Upper lobe of right lung (tissue), 1 donor: ENCODE measurements at regions not wholly inside any gene's neighbourhood (a gene's known extent, or its start where the extent isn't known, plus 50 kb on each side); places are given as distances from the start of the nearest gene placed in this dataset.
"Not testable (repeated sequence)": the region's sequence is repeated elsewhere in the genome, so short reads cannot be mapped to it uniquely, and the experiment has no call there.

ENCODE experiments used
- ATAC-seq: fragments of 200-7000 bp; cut with Tn5 transposase; one replicate; pipeline ENCODE4 v1.9.1; 2020; ENCODE audit warnings: mild to moderate bottlenecking, moderate library complexity
- DNase-seq: peaks from one replicate; pipeline ENCODE4 v3.0.0-alpha.2; 2020
- H3K27ac ChIP-seq: fragments of 200-600 bp; one replicate; pipeline ENCODE4 v1.8.0; 2022
- H3K27me3 ChIP-seq: fragments of 200-600 bp; one replicate; pipeline ENCODE4 v1.8.0; 2022; ENCODE audit warnings: mild to moderate bottlenecking
- H3K36me3 ChIP-seq: fragments of 200-600 bp; one replicate; pipeline ENCODE4 v1.8.0; 2022
- H3K4me1 ChIP-seq: fragments of 200-600 bp; one replicate; pipeline ENCODE4 v1.8.0; 2022
- H3K4me3 ChIP-seq: fragments of 200-600 bp; one replicate; pipeline ENCODE4 v1.8.0; 2022; ENCODE audit warnings: mild to moderate bottlenecking
- H3K9me3 ChIP-seq: fragments of 200-600 bp; one replicate; pipeline ENCODE4 v1.8.0; 2022
- CTCF ChIP-seq: fragments of 200-600 bp; IDR thresholded peaks from one replicate; pipeline ENCODE4 v1.8.0; 2022; ENCODE audit warnings: antibody characterized with exemption
- intact Hi-C: fragments of 100-400 bp; cut with DNase I; formaldehyde crosslinking; loops from one replicate; pipeline ENCODE4 v1.11.0; 2022
- donor health status: DM: no; HTN: yes; CAD: no; lungs with severe emphysema.

GRCh38 chr11:50247309-50247874 is 214.7 kb downstream of the OR4C45 start:
- ATAC-seq: peak; percentile 15
- Histone ChIP-seq H3K27me3 (no peaks in the 10 kb centered on the region), H3K9me3 (no peaks in the 10 kb centered on the region), H3K36me3 (no peaks in the 10 kb centered on the region), H3K27ac (no peak overlapping the region), H3K4me1 (no peaks in the 10 kb centered on the region), H3K4me3 (no peak overlapping the region)
- no peak for TF ChIP-seq CTCF
- DNase-seq: no peak
- intact Hi-C loops: no loop called here

- no peaks in the 10 kb centered on the region for H3K4me1 ChIP-seq
- no peaks in the 10 kb centered on the region for H3K27me3 ChIP-seq
- TF ChIP-seq CTCF: no peak
- DNase-seq (no peak), ATAC-seq (no peak)
- H3K9me3 ChIP-seq: no peaks in the 10 kb centered on the region
- intact Hi-C loops: no loop called here
- H3K27ac ChIP-seq: no peak overlapping the region
- no peaks in the 10 kb centered on the region for H3K36me3 ChIP-seq
- H3K4me3 ChIP-seq: no peak overlapping the region
These were observed 235.2 kb downstream of the OR4C45 start for GRCh38 chr11:50267851-50268250.

GRCh38 chr11:50275133-50275532 is 242.5 kb downstream of the OR4C45 start:
- no peak for ATAC-seq
- H3K4me1 ChIP-seq: no peaks in the 10 kb centered on the region
- no peaks in the 10 kb centered on the region for H3K27me3 ChIP-seq
- no peaks in the 10 kb centered on the region for H3K9me3 ChIP-seq
- intact Hi-C loops: no loop called here
- DNase-seq: no peak
- no peak for TF ChIP-seq CTCF
- H3K4me3 ChIP-seq: no peak overlapping the region
- H3K27ac ChIP-seq: no peak overlapping the region
- no peaks in the 10 kb centered on the region for H3K36me3 ChIP-seq

- H3K9me3 ChIP-seq: no peaks in the 10 kb centered on the region
- no peaks in the 10 kb centered on the region for H3K36me3 ChIP-seq
- DNase-seq (no peak), ATAC-seq (no peak)
- no peaks in the 10 kb centered on the region for H3K4me1 ChIP-seq
- no peak for TF ChIP-seq CTCF
- H3K27me3 ChIP-seq: no peaks in the 10 kb centered on the region
- no peak overlapping the region for H3K27ac ChIP-seq
- H3K4me3 ChIP-seq: no peak overlapping the region
- intact Hi-C loops: no loop called here
These were observed 246.1 kb downstream of the OR4C45 start for GRCh38 chr11:50278756-50279155.

DNA sequence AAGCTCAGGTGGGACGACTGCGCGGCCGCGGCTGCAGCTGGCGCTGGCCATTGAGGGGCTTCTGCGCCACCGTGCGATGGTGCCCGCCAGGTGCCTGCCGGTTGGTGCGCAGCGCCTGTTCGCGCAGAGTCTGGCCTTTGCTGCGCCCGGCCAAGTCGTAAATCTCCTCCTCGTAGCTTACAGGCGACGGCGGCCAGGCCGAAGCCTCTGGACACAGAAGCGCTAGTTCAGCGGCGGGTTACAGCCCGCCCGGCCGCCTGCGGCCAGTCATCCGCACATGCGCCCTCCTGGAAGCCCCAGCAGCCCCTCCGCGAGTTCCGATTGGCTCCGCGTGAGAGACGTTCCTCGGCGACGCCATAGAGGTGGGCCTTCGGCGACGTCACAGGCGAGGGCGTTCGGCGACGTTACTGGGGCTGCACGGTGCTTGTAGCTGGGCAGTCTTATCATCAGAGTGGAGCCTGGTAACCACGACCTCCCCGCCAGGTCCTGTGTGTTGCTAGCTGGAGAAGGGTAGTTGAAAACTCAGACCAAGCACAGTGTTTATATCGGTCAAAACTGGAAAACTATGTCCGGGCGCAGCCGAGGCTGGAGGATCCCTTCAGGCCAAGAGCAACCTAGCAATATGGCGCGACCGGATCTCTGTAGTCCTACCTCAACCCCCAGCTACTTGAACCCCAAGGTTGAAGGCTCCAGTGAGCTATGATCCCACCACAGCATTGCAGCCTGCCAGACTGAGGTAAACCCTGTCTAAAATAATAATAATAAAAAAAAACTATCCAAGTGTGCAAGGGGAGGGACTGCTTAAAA is 265.7 kb downstream of the OR4C45 start:
- no peaks in the 10 kb centered on the region for H3K27me3 ChIP-seq
- no peak overlapping the region for H3K4me3 ChIP-seq
- H3K9me3 ChIP-seq: no peaks in the 10 kb centered on the region
- TF ChIP-seq CTCF: no peak
- DNase-seq (no peak), ATAC-seq (peak; percentile 63)
- H3K27ac ChIP-seq: no peak overlapping the region
- no peaks in the 10 kb centered on the region for H3K36me3 ChIP-seq
- no peaks in the 10 kb centered on the region for H3K4me1 ChIP-seq
- intact Hi-C loops: no loop called here

GRCh38 chr11:50330723-50331122 is 298.0 kb downstream of the OR4C45 start:
- H3K9me3 ChIP-seq, intact Hi-C loops, H3K27me3 ChIP-seq, ATAC-seq, H3K27ac ChIP-seq, H3K36me3 ChIP-seq, H3K4me1 ChIP-seq, DNase-seq, H3K4me3 ChIP-seq: not testable (repeated sequence)
